ENCODE measurements at regions not wholly inside any gene's neighbourhood (a gene's known extent, or its start where the extent isn't known, plus 50 kb on each side); places are given as distances from the start of the nearest gene placed in this dataset.

- Histone ChIP-seq H3K36me3 (replicated peaks in 1 of 2; ENCODE audit: control extremely low read depth in 1 of 2, control insufficient read depth in 1 of 2, extremely low read depth in 1 of 2, insufficient read depth in 2 of 2, low read length in 1 of 2) (no peaks in the 10 kb centered on the region), H3K79me2 (ENCODE audit: control insufficient read depth, insufficient read depth, low read length) (no peaks in the 10 kb centered on the region), H3K4me3 (ENCODE audit: control extremely low read depth in 1 of 5, extremely low read depth in 1 of 5, insufficient read depth in 1 of 5, low read depth in 2 of 5, low read length in 4 of 5) (no peak overlapping the region), H3K27me3 (replicated peaks in 1 of 4; ENCODE audit: control extremely low read depth in 1 of 4, control insufficient read depth in 3 of 4, insufficient read depth in 4 of 4, low read length in 3 of 4) (no peaks in the 10 kb centered on the region), H3K9me3 (ENCODE audit: control extremely low read depth in 1 of 3, control insufficient read depth in 2 of 3, insufficient read depth in 1 of 3, low read length in 2 of 3) (no peaks in the 10 kb centered on the region), H3K27ac (ENCODE audit: low read length in 2 of 2) (no peak overlapping the region), H3K9ac (ENCODE audit: low read length) (no peak overlapping the region), H3K4me2 (replicated peaks; ENCODE audit: low read depth, low read length, poor library complexity, severe bottlenecking) (no peak overlapping the region), H3K4me1 (ENCODE audit: control insufficient read depth in 2 of 2, insufficient read depth in 2 of 2, low read length in 2 of 2) (peaks cover 4 to 5% of the 10 kb centered on the region in 2 donors), H4K20me1 (ENCODE audit: control insufficient read depth, insufficient read depth, low read length, poor library complexity, severe bottlenecking) (no peaks in the 10 kb centered on the region), H2AFZ (ENCODE audit: insufficient read depth, low read depth, low read length, poor library complexity, severe bottlenecking) (no peak overlapping the region)
- ATAC-seq (ENCODE audit: low read depth) (no peak), DNase-seq (no peak)
- Mint-ChIP-seq H3K9me3 (ENCODE audit: insufficient read depth) (no peaks in the 10 kb centered on the region), H3K4me1 (peaks cover 6% of the 10 kb centered on the region), H3K4me3 (no peak overlapping the region), H3K27ac (no peak overlapping the region), H3K27me3 (peaks cover 3% of the 10 kb centered on the region)
- TF ChIP-seq EZH2 (IDR thresholded peaks at IDR 0.05; ENCODE audit: borderline replicate concordance, insufficient read depth, low read depth, low read length, poor library complexity, severe bottlenecking) (no peak), CTCF (IDR thresholded peaks at IDR 0.05) (no peak)
- ChIA-PET POLR2A (no interaction called here), CTCF (no interaction called here)
- WGBS (ENCODE audit: insufficient coverage), result 100% methylated on average over 1 of the region's 4 CpGs
- intact Hi-C loops (cut with micrococcal nuclease), result no loop called here
These were observed 190.3 kb upstream of the PREP start for GRCh38 chr6:105593056-105593690.

GRCh38 chr6:105592329-105592728, 189.4 kb upstream of the PREP start:
- TF ChIP-seq CTCF (IDR thresholded peaks at IDR 0.05), result no peak
- TF ChIP-seq EZH2 (IDR thresholded peaks at IDR 0.05; ENCODE audit: borderline replicate concordance, insufficient read depth, low read depth, low read length, poor library complexity, severe bottlenecking), result no peak

More at GRCh38 chr6:105592329-105592728, 189.4 kb upstream of the PREP start:
- Histone ChIP-seq H3K27ac (ENCODE audit: low read length in 2 of 2) (no peak overlapping the region), H4K20me1 (ENCODE audit: control insufficient read depth, insufficient read depth, low read length, poor library complexity, severe bottlenecking) (no peaks in the 10 kb centered on the region), H3K79me2 (ENCODE audit: control insufficient read depth, insufficient read depth, low read length) (no peaks in the 10 kb centered on the region), H3K27me3 (replicated peaks in 1 of 4; ENCODE audit: control extremely low read depth in 1 of 4, control insufficient read depth in 3 of 4, insufficient read depth in 4 of 4, low read length in 3 of 4) (no peaks in the 10 kb centered on the region), H3K4me3 (ENCODE audit: control extremely low read depth in 1 of 5, extremely low read depth in 1 of 5, insufficient read depth in 1 of 5, low read depth in 2 of 5, low read length in 4 of 5) (no peak overlapping the region), H3K9me3 (ENCODE audit: control extremely low read depth in 1 of 3, control insufficient read depth in 2 of 3, insufficient read depth in 1 of 3, low read length in 2 of 3) (no peaks in the 10 kb centered on the region), H3K4me2 (replicated peaks; ENCODE audit: low read depth, low read length, poor library complexity, severe bottlenecking) (no peak overlapping the region), H3K4me1 (ENCODE audit: control insufficient read depth in 2 of 2, insufficient read depth in 2 of 2, low read length in 2 of 2) (peaks cover 4 to 5% of the 10 kb centered on the region in 2 donors), H3K36me3 (replicated peaks in 1 of 2; ENCODE audit: control extremely low read depth in 1 of 2, control insufficient read depth in 1 of 2, extremely low read depth in 1 of 2, insufficient read depth in 2 of 2, low read length in 1 of 2) (no peaks in the 10 kb centered on the region), H2AFZ (ENCODE audit: insufficient read depth, low read depth, low read length, poor library complexity, severe bottlenecking) (no peak overlapping the region), H3K9ac (ENCODE audit: low read length) (no peak overlapping the region)
- DNase-seq, result no peak
- ChIA-PET POLR2A (no interaction called here), CTCF (no interaction called here)
- intact Hi-C loops (cut with micrococcal nuclease), result no loop called here
- H3K27ac Mint-ChIP-seq, result no peak overlapping the region
- peaks cover 5% of the 10 kb centered on the region for H3K27me3 Mint-ChIP-seq
- no peak overlapping the region for H3K4me3 Mint-ChIP-seq
- peaks cover 6% of the 10 kb centered on the region for H3K4me1 Mint-ChIP-seq
- H3K9me3 Mint-ChIP-seq (ENCODE audit: insufficient read depth), result no peaks in the 10 kb centered on the region
- WGBS (ENCODE audit: insufficient coverage), result no CpG with 5 or more reads among the region's 2 CpGs
- ATAC-seq (ENCODE audit: low read depth), result no peak
